ENCODE measurements at regions not wholly inside any gene's neighbourhood (a gene's known extent, or its start where the extent isn't known, plus 50 kb on each side); places are given as distances from the start of the nearest gene placed in this dataset.

- H2BK5ac ChIP-seq (ENCODE audit: low read length): no peak overlapping the region
Measured at GRCh38 chr12:87782838-87783237, 246.4 kb downstream of the C12orf50 start.

GRCh38 chr12:87779858-87780498 lies 249.2 kb downstream of the C12orf50 start:
- Histone ChIP-seq H3K23ac (ENCODE audit: low read length) (no peak overlapping the region), H2AK5ac (ENCODE audit: low read length) (no peak overlapping the region)

More at GRCh38 chr12:87782838-87783237, 246.4 kb downstream of the C12orf50 start:
- Histone ChIP-seq H3K79me1 (ENCODE audit: low read length) (no peaks in the 10 kb centered on the region), H2BK15ac (replicated peaks; ENCODE audit: low read depth) (no peak overlapping the region), H4K5ac (ENCODE audit: low read length) (no peak overlapping the region), H3K9ac (ENCODE audit: low read length) (no peak overlapping the region), H2BK120ac (ENCODE audit: low read depth, low read length) (no peak overlapping the region), H3K27me3 (ENCODE audit: insufficient read depth, low read length, poor library complexity) (no peaks in the 10 kb centered on the region), H3K4me3 (ENCODE audit: low read length) (no peak overlapping the region), H4K8ac (ENCODE audit: low read depth, low read length) (no peak overlapping the region), H2AK5ac (ENCODE audit: low read length) (no peak overlapping the region), H3K27ac (ENCODE audit: low read depth, low read length) (no peak overlapping the region), H3K23ac (ENCODE audit: low read length) (no peak overlapping the region), H3K4ac (ENCODE audit: low read depth, low read length) (no peak overlapping the region), H3K18ac (ENCODE audit: low read length) (no peak overlapping the region), H3K79me2 (ENCODE audit: control insufficient read depth, insufficient read depth, low read length) (no peaks in the 10 kb centered on the region), H3K56ac (ENCODE audit: low read length) (no peak overlapping the region), H3K4me1 (ENCODE audit: control insufficient read depth, low read depth, low read length) (no peaks in the 10 kb centered on the region), H3K4me2 (ENCODE audit: low read length) (no peak overlapping the region), H3K36me3 (ENCODE audit: control insufficient read depth, insufficient read depth, low read length) (no peaks in the 10 kb centered on the region)
- no peak for DNase-seq
- no CpG with 5 or more reads among the region's 3 CpGs for WGBS (ENCODE audit: extremely low coverage, insufficient coverage, low lambda C conversion rate)

GRCh38 chr12:87779016-87779415 lies 250.2 kb downstream of the C12orf50 start:
- Histone ChIP-seq H3K9ac (ENCODE audit: low read length) (no peak overlapping the region), H3K27me3 (ENCODE audit: insufficient read depth, low read length, poor library complexity) (no peaks in the 10 kb centered on the region), H3K4me1 (ENCODE audit: control insufficient read depth, low read depth, low read length) (no peaks in the 10 kb centered on the region), H3K56ac (ENCODE audit: low read length) (no peak overlapping the region), H4K5ac (ENCODE audit: low read length) (no peak overlapping the region), H3K18ac (ENCODE audit: low read length) (no peak overlapping the region), H2BK120ac (ENCODE audit: low read depth, low read length) (no peak overlapping the region), H2BK15ac (replicated peaks; ENCODE audit: low read depth) (no peak overlapping the region), H3K23ac (ENCODE audit: low read length) (no peak overlapping the region), H3K4me2 (ENCODE audit: low read length) (no peak overlapping the region), H3K79me1 (ENCODE audit: low read length) (no peaks in the 10 kb centered on the region), H2BK5ac (ENCODE audit: low read length) (no peak overlapping the region), H3K27ac (ENCODE audit: low read depth, low read length) (no peak overlapping the region), H3K36me3 (ENCODE audit: control insufficient read depth, insufficient read depth, low read length) (no peaks in the 10 kb centered on the region), H3K4me3 (ENCODE audit: low read length) (no peak overlapping the region), H3K79me2 (ENCODE audit: control insufficient read depth, insufficient read depth, low read length) (no peaks in the 10 kb centered on the region), H2AK5ac (ENCODE audit: low read length) (no peak overlapping the region), H3K4ac (ENCODE audit: low read depth, low read length) (no peak overlapping the region), H4K8ac (ENCODE audit: low read depth, low read length) (no peak overlapping the region)
- WGBS (ENCODE audit: extremely low coverage, insufficient coverage, low lambda C conversion rate): no CpG with 5 or more reads among the region's 2 CpGs
- peak; percentile 16 for DNase-seq

More at GRCh38 chr12:87779858-87780498, 249.2 kb downstream of the C12orf50 start:
- no peak overlapping the region for H3K4me3 ChIP-seq (ENCODE audit: low read length)
- H3K9ac ChIP-seq (ENCODE audit: low read length): no peak overlapping the region
- no peak overlapping the region for H4K5ac ChIP-seq (ENCODE audit: low read length)
- H3K4me2 ChIP-seq (ENCODE audit: low read length): no peak overlapping the region
- no peak overlapping the region for H2BK15ac ChIP-seq (replicated peaks; ENCODE audit: low read depth)
- WGBS (ENCODE audit: extremely low coverage, insufficient coverage, low lambda C conversion rate): no CpG with 5 or more reads among the region's 2 CpGs
- no peaks in the 10 kb centered on the region for H3K4me1 ChIP-seq (ENCODE audit: control insufficient read depth, low read depth, low read length)
- no peak overlapping the region for H4K8ac ChIP-seq (ENCODE audit: low read depth, low read length)
- H3K36me3 ChIP-seq (ENCODE audit: control insufficient read depth, insufficient read depth, low read length): no peaks in the 10 kb centered on the region
- no peaks in the 10 kb centered on the region for H3K79me1 ChIP-seq (ENCODE audit: low read length)
- H3K18ac ChIP-seq (ENCODE audit: low read length): no peak overlapping the region
- H3K56ac ChIP-seq (ENCODE audit: low read length): no peak overlapping the region
- H3K4ac ChIP-seq (ENCODE audit: low read depth, low read length): no peak overlapping the region
- no peak overlapping the region for H3K27ac ChIP-seq (ENCODE audit: low read depth, low read length)
- no peak overlapping the region for H2BK5ac ChIP-seq (ENCODE audit: low read length)
- no peak overlapping the region for H2BK120ac ChIP-seq (ENCODE audit: low read depth, low read length)
- no peak for DNase-seq
- no peaks in the 10 kb centered on the region for H3K27me3 ChIP-seq (ENCODE audit: insufficient read depth, low read length, poor library complexity)
- H3K79me2 ChIP-seq (ENCODE audit: control insufficient read depth, insufficient read depth, low read length): no peaks in the 10 kb centered on the region

GRCh38 chr12:87778065-87778464 lies 251.1 kb downstream of the C12orf50 start:
- Histone ChIP-seq H3K4me1 (ENCODE audit: control insufficient read depth, low read depth, low read length) (no peaks in the 10 kb centered on the region), H3K27me3 (ENCODE audit: insufficient read depth, low read length, poor library complexity) (no peaks in the 10 kb centered on the region), H4K5ac (ENCODE audit: low read length) (no peak overlapping the region), H3K79me1 (ENCODE audit: low read length) (no peaks in the 10 kb centered on the region), H2AK5ac (ENCODE audit: low read length) (no peak overlapping the region), H3K27ac (ENCODE audit: low read depth, low read length) (no peak overlapping the region), H2BK120ac (ENCODE audit: low read depth, low read length) (no peak overlapping the region), H2BK5ac (ENCODE audit: low read length) (no peak overlapping the region), H3K9ac (ENCODE audit: low read length) (no peak overlapping the region), H3K56ac (ENCODE audit: low read length) (no peak overlapping the region), H3K36me3 (ENCODE audit: control insufficient read depth, insufficient read depth, low read length) (no peaks in the 10 kb centered on the region), H3K18ac (ENCODE audit: low read length) (no peak overlapping the region), H3K79me2 (ENCODE audit: control insufficient read depth, insufficient read depth, low read length) (no peaks in the 10 kb centered on the region), H3K4ac (ENCODE audit: low read depth, low read length) (no peak overlapping the region), H2BK15ac (replicated peaks; ENCODE audit: low read depth) (no peak overlapping the region), H3K23ac (ENCODE audit: low read length) (no peak overlapping the region), H3K4me2 (ENCODE audit: low read length) (no peak overlapping the region), H3K4me3 (ENCODE audit: low read length) (no peak overlapping the region), H4K8ac (ENCODE audit: low read depth, low read length) (no peak overlapping the region)
- WGBS (ENCODE audit: extremely low coverage, insufficient coverage, low lambda C conversion rate): no CpG with 5 or more reads among the region's 1 CpG
- no peak for DNase-seq

GRCh38 chr12:87775784-87776183 lies 253.4 kb downstream of the C12orf50 start:
- Histone ChIP-seq H3K79me1 (ENCODE audit: low read length) (no peaks in the 10 kb centered on the region), H3K27ac (ENCODE audit: low read depth, low read length) (no peak overlapping the region), H2BK15ac (replicated peaks; ENCODE audit: low read depth) (no peak overlapping the region), H4K5ac (ENCODE audit: low read length) (no peak overlapping the region), H3K27me3 (ENCODE audit: insufficient read depth, low read length, poor library complexity) (no peaks in the 10 kb centered on the region), H2AK5ac (ENCODE audit: low read length) (no peak overlapping the region), H3K9ac (ENCODE audit: low read length) (no peak overlapping the region), H2BK120ac (ENCODE audit: low read depth, low read length) (no peak overlapping the region), H3K4me2 (ENCODE audit: low read length) (no peak overlapping the region), H3K4ac (ENCODE audit: low read depth, low read length) (no peak overlapping the region), H3K23ac (ENCODE audit: low read length) (no peak overlapping the region), H3K4me3 (ENCODE audit: low read length) (no peak overlapping the region), H3K18ac (ENCODE audit: low read length) (no peak overlapping the region), H4K8ac (ENCODE audit: low read depth, low read length) (no peak overlapping the region), H3K56ac (ENCODE audit: low read length) (no peak overlapping the region), H3K79me2 (ENCODE audit: control insufficient read depth, insufficient read depth, low read length) (no peaks in the 10 kb centered on the region), H3K36me3 (ENCODE audit: control insufficient read depth, insufficient read depth, low read length) (no peaks in the 10 kb centered on the region), H2BK5ac (ENCODE audit: low read length) (no peak overlapping the region), H3K4me1 (ENCODE audit: control insufficient read depth, low read depth, low read length) (no peaks in the 10 kb centered on the region)
- no peak for DNase-seq

- H3K27me3 ChIP-seq (ENCODE audit: insufficient read depth, low read length, poor library complexity): no peaks in the 10 kb centered on the region
- no peak overlapping the region for H2BK15ac ChIP-seq (replicated peaks; ENCODE audit: low read depth)
- H3K4ac ChIP-seq (ENCODE audit: low read depth, low read length): no peak overlapping the region
- H3K18ac ChIP-seq (ENCODE audit: low read length): no peak overlapping the region
- no peak overlapping the region for H3K23ac ChIP-seq (ENCODE audit: low read length)
- no peaks in the 10 kb centered on the region for H3K79me2 ChIP-seq (ENCODE audit: control insufficient read depth, insufficient read depth, low read length)
- no peak overlapping the region for H3K9ac ChIP-seq (ENCODE audit: low read length)
- H3K36me3 ChIP-seq (ENCODE audit: control insufficient read depth, insufficient read depth, low read length): no peaks in the 10 kb centered on the region
- no peak overlapping the region for H3K56ac ChIP-seq (ENCODE audit: low read length)
- H4K8ac ChIP-seq (ENCODE audit: low read depth, low read length): no peak overlapping the region
- H3K79me1 ChIP-seq (ENCODE audit: low read length): no peaks in the 10 kb centered on the region
- no peak overlapping the region for H2AK5ac ChIP-seq (ENCODE audit: low read length)
- H3K27ac ChIP-seq (ENCODE audit: low read depth, low read length): no peak overlapping the region
- no peaks in the 10 kb centered on the region for H3K4me1 ChIP-seq (ENCODE audit: control insufficient read depth, low read depth, low read length)
- no peak overlapping the region for H2BK5ac ChIP-seq (ENCODE audit: low read length)
- no peak overlapping the region for H3K4me3 ChIP-seq (ENCODE audit: low read length)
- DNase-seq: no peak
- no peak overlapping the region for H3K4me2 ChIP-seq (ENCODE audit: low read length)
- no peak overlapping the region for H4K5ac ChIP-seq (ENCODE audit: low read length)
- H2BK120ac ChIP-seq (ENCODE audit: low read depth, low read length): no peak overlapping the region
Measured at GRCh38 chr12:87775051-87775450, 254.2 kb downstream of the C12orf50 start.

All from mesendoderm (in vitro differentiated cells).